ENCODE measurements at regions not wholly inside any gene's neighbourhood (a gene's known extent, or its start where the extent isn't known, plus 50 kb on each side); places are given as distances from the start of the nearest gene placed in this dataset.

- DNase-seq (ENCODE audit: low spot score), result no peak
Measured at GRCh38 chr21:39105341-39105765, 77.9 kb downstream of the PSMG1 start.

DNA sequence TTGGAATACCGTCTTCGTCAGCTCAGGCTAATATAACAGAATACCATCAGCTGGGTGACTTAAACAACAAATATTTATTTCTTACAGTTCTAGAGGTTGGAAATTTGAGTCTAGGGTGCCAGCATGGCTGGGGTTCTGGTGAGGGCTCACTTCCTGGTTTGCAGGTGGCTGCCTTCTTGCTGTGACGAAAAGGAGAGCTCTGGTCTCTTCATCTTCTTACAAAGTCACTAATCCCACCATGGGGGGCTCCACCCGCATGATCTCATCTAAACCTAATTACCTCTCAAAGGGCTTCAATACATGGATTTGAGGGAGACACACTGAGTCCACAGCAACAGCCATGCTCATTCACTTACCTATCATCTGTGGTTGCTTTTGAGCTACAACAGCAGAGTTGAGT lies 78.3 kb downstream of the PSMG1 start:
- DNase-seq (ENCODE audit: low spot score), result no peak

GRCh38 chr21:39103689-39104088 lies 79.6 kb downstream of the PSMG1 start:
- DNase-seq (ENCODE audit: low spot score), result peak; percentile 61

GRCh38 chr21:39099859-39100258 lies 83.4 kb downstream of the PSMG1 start:
- no peak for DNase-seq (ENCODE audit: low spot score)

GRCh38 chr21:39098696-39099200 lies 84.5 kb downstream of the PSMG1 start:
- DNase-seq (ENCODE audit: low spot score), result no peak

GRCh38 chr21:39097981-39098380 lies 85.3 kb downstream of the PSMG1 start:
- DNase-seq (ENCODE audit: low spot score), result no peak

DNA sequence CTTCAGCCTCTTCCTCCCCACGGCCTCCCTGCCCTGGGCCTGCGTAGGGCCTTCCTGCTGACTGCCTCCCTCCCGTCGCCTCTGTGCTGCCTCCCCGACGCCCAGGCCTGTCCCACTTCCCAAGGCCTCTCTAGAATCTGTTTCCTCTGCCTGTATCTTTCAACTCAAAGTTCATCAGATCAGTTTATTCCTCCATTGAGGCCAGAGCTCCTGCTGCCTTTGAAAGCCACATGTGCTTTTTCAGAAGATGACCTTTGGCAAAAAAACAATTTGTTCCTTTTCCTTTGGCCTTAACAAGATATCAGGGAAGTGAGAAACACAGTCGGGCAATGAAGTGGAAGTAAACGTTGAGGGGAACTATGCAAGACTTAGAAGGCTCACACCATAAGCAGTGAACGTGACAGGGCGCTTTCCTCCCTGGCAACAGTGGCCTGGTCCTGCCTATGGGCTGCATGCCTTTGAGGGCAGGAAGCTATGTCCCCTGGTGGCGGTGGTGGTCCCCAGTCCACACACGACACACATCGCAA lies 85.9 kb downstream of the PSMG1 start:
- DNase-seq (ENCODE audit: low spot score), result no peak

GRCh38 chr21:39096754-39097153 lies 86.5 kb downstream of the PSMG1 start:
- no peak for DNase-seq (ENCODE audit: low spot score)

DNA sequence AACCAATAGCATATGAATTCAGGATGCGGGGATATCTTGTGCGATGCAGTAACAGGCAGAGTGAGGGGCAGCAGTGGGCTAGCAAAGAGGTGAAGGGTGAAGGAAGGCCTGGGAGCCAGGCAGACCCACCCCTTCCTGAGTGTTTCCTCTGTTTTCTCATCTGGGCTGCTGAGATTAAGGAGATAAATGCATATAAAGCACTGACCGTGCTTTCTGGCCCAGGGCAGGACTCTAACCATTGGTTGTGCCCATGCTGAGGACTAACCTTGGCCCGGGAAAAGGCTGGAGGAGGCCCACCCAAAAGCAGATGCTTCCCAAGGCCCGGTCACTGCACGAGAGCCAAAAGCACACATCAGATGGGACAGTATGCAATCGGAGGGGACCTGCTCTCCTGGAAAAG lies 87.6 kb downstream of the PSMG1 start:
- no peak for DNase-seq (ENCODE audit: low spot score)

- peak; percentile 32 for DNase-seq (ENCODE audit: low spot score)
Measured at GRCh38 chr21:39094847-39095579, 88.2 kb downstream of the PSMG1 start.

DNA sequence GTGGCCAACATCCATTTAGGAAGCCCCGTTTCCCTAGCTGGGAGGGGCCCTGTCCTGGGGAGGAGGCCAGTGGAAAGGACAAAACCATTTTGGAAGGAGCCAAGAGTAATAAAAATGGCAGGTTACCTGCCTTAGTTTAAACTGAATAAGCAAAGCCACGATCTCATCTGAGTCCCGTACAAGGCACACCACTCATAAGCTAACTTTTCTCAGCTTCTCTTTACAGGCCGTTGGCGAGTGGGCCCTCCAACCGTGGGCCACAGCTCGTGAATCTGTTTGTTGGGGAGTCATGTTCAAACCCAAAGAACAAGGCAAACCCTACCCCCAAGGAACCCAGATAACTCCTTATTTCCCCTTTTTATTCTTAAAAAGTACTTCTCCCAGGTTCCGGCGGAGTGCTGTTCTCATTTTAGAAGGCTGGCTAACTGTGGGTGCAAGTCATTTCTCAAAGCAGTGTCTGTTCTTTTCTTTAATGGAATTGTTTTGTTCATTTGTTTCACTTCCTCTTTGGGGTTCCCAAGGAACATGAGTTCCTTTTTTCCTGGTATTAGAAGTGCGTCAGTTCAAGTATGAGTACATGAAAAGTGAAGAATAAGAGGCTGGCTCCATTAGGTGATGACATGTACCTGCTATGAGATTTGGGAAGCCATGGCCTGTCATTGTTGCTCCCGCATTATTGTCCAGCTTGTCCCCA lies 89.0 kb downstream of the PSMG1 start:
- no peak for DNase-seq (ENCODE audit: low spot score)

DNA sequence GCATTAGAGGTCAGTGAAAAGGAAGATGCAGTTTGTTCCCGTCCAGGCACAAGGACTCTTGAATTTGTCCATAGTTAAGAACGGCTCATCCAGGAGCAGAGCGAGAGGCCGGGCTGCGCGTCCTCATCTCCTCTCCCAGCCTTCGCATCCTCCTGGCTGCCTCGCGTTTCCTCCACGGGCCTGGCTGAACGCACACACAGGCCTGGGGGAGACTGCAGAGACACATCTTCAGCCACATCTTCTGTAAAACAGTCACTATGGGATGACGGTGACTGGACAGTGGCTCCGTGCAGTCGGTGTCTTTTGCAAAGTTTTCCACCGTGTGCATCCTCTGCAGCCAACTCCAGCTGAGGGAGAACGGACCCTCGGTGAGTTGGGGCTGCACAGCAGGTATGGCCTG lies 89.7 kb downstream of the PSMG1 start:
- DNase-seq (ENCODE audit: low spot score), result no peak

DNA sequence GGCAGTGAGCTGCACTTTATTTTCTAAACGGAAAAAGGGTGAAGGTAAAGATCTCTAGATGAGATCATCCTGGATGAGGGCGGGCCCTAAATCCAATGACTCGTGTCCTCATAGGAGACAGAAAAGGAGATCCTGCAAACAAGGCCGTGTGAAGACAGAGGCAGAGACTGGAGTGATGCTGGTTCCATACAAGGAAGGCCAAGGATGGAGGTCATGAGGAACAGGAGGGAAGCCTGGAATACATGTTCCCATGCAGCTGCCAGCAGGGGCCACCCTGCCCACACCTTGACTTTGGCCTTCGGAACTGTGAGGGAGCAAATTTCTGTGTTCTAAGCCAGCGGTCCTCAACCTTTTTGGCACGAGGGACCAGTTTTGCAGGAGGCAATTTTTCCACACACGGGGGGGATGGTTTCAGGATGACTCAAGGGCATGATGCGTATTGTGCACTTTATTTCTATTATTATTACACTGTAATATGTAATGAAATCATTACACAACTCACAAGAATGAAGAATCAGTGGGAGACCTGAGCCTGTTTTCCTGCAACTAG lies 94.3 kb downstream of the PSMG1 start:
- no peak for DNase-seq (ENCODE audit: low spot score)

DNA sequence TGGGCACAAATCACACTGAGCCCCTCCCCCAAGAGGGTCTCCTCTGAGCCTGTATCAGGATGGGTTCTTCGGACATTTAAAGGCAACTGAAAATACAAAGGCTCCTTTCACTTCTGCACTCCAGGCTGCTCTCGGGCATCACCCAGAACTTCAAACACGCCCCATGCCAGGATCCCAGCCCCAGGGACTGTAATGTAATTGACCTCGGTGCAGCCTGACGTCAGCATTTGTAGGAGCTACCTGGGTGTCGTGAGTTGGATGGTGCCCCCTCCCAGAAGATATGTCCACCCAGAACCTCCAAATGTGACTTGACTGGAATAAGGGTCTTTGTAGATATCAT lies 95.2 kb downstream of the PSMG1 start:
- DNase-seq (ENCODE audit: low spot score), result no peak

- DNase-seq (ENCODE audit: low spot score), result no peak
Measured at GRCh38 chr21:39087238-39088030, 95.8 kb downstream of the PSMG1 start.

- DNase-seq (ENCODE audit: low spot score), result no peak
Measured at GRCh38 chr21:39086547-39086946, 96.7 kb downstream of the PSMG1 start.

DNA sequence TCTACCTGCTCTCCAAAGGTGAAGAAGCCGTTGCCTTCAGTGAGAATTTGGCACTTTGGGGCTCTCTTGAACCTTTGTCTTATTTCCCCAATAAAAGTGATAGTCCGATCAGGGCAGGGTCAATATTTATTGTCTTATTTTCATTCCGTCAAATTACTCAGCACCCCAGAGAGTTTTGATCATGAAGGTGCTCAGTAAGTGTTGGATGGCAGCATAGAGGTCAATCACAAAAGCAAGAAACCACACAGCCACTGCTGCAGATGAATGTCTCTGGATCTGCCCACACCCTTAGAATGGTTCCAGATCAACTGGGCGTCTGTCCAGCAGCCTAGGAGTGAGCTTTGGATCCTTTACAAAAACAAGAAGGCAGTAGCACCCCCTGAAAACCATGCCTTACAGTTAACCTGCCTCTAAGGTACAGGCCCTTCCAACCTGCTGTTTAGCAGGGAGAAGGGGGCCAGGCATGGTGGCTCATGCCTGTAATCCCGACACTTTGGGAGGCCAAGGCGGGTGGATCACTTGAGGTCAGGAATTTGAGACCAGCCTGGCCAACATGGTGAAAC lies 97.3 kb downstream of the PSMG1 start:
- DNase-seq (ENCODE audit: low spot score), result no peak

DNA sequence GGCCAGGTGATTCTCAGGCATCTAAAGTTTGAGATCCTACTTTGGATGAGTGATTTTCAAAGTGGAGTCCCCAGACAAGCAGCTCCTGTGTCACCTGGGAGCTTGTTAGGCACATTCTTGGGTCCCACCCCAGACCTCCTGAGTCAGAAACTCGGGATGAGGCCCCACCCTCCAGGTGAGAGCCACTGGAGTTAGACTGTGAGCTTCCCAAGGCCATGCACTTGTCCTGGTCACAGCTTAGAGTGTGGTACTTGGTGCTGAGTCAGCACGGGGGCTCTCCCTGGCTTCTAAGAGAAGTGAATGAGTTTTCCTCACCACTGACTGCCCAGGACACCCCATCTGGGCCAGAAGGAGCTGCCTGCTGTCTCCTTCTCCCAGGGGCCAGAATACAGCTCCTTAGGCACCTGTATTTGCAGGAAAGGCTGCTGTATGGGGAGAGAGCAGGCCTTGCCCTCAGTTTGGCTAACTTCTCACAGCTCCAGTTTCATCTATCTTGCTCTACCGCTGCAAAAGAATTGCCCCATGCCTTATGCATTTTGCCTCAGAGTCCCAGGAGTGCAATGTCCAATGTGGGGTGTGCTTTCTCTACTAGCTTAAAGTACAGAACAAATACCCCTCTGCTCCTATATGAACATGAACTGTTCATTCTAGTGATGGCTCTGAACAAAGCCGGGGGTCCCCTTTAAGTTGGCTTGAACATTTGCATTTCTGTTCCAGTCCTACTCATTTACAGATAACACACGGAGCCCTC lies 98.1 kb downstream of the PSMG1 start:
- DNase-seq (ENCODE audit: low spot score), result no peak

DNA sequence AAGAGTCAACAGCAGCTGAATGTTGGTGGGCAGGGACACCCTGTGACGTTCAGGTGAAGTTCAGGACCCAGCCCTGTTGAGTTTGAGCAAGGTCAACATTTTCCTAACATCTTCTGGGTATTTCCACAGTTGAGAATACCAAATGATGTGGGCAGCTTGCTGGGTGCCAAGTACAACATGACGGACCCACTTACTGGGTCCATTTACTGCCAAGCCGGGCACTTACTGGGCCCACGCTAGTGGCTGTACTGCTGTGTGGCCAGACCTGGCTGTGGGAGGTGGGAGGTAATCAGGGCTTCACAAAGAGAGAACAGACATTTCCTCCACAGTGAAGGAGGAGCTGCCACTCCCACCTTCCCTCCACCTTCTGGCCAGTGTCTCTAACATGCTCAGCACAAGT lies 99.2 kb downstream of the PSMG1 start:
- DNase-seq (ENCODE audit: low spot score), result no peak

DNA sequence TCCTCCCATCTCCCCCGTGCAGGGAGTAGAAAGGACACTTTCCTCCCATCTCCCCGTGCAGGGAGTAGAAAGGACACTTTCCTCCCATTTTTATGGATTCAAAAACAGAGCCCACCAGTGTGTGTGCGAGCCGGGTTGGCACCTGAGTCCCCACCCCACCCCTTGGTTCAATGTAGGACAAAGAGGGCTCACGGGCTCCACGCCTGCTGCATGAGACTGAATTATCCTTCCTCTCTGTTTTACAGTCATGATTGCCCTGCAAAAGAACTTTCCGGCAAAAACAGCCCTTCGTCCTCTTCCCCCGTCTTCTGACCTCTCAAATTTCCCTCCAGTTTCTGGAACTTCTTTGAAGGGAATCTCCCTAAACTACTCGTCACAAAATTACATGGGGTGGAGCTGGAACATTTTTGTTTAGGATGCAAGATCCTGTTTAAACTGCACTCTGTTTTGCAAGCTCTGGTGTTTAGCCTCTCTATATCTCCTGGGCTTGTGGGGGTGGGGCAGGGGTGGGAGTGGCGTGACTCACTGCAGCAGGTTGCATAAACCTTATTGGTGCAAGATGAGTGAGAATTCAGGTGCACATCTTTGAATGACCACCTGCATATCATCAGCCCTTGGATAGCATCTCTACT lies 99.8 kb downstream of the PSMG1 start:
- DNase-seq (ENCODE audit: low spot score), result no peak

All from GM03348 (cell line).